Activated CD4-positive, alpha-beta T cell treated with anti-CD3 and anti-CD28 coated beads, Interleukin-2, amount 50 U/mL, for 16 hours (primary cell): ENCODE measurements at regions not wholly inside any gene's neighbourhood (a gene's known extent, or its start where the extent isn't known, plus 50 kb on each side); places are given as distances from the start of the nearest gene placed in this dataset.

Source experiments
- DNase-seq: peaks from one replicate; pipeline ENCODE4 v3.0.0-alpha.2; 2020

DNA sequence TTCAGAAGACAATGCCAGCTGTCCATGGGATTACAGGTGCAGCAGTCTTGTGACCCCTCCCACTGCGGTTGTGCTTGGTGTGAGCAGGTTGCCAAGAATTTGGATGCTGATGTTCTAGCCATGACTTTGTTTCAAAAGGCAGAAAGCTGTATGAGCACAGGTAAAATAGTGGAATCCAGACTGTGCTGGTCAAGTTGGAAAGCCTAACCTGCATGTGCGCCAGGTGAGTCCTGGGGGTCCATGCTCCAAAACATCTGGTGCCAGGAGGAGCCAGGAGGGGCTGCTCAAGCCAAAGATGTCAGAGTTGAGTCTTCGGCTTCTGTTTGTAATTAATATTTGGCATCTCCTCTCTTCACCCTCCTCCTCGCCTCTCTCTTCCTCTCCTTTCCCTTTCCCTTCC lies 330.1 kb downstream of the MYCN start:
- DNase-seq, result no peak

DNA sequence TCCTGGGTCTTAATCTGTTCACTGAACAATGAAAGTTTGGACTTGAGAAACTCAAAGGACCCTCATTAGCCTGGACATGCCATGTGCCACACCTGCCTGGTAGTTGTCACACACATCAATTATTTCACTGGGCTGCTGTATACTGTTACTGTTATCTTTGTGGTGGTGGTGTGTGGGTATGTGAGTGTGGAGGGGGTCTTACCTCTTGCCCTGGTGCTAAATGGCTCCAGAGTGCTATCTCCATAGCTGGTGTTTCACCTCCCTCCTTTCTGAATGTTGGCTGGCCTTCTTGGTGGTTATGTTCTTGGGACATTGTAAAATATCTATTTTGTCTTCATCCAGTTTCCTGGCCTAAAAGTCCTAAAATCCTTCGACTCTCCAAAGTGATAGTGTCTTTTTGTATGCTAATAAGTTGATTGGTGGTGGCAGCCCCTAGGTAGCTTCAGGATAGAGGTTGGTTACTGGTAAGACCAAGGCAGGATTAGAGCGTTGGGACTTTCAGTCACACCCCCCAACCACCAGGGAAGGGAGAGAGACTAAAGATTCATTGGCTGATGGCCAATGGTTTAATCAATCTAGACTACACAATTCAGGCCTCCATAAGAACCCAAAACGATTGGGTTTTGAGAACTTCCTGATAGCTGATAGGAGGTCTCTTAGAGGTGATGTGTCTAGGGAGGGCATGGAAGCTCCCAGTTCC lies 328.1 kb downstream of the MYCN start:
- no peak for DNase-seq

- no peak for DNase-seq
Measured at GRCh38 chr2:16266571-16266970, 326.2 kb downstream of the MYCN start.

- no peak for DNase-seq
Measured at GRCh38 chr2:16264931-16265540, 324.7 kb downstream of the MYCN start.

GRCh38 chr2:16264491-16264890 lies 324.1 kb downstream of the MYCN start:
- no peak for DNase-seq

DNA sequence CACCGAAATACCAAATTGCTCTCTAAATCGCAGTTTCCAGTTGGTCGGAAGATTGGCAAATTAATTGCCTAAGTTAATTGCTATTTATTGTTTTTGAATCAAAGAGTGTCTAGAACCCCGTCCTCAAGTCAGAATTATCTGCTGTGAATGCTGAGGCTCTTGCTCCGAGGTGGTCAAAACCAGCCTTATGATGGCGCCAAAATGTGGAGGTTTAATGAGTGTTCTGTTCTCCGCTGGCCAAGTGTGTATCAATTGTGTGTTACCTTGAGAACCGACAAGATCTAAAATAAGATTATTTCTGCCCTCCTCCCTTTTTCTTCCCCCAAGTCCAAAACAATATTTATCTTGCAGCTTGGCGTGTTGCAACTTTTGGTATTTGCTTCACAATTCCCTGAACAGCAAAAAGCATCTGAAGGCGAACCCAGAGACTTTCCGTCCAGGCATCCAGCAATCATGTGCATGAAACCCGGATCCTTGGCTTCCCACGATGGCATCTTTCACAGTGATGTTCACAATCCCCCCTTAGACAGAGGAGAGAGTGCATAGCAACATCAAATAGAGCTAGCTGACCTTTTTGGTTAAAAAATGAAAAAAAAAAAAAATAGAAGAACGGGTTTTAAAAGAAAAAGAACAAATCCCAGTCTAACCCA lies 323.0 kb downstream of the MYCN start:
- DNase-seq, result no peak

GRCh38 chr2:16262526-16263178 lies 322.3 kb downstream of the MYCN start:
- no peak for DNase-seq

- no peak for DNase-seq
Measured at GRCh38 chr2:16261791-16262190, 321.4 kb downstream of the MYCN start.

DNA sequence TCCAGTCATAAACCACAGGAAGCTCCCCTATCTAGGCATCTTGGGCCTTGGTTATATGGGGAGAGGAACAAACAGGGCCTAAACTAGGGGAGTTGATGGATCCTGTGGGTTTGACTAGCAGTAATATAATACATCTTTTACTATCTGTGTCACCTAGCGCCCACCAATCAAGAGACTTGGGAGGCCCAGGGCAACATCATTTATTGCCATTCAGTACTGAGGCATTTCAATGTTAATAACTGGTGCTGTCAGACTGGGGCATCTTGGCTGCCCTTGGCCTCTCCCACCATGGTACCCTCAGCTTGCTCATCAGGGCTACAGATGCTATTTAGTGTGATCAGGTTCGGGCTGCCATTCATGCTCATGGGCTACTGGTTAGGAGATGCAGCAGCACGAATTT lies 320.7 kb downstream of the MYCN start:
- DNase-seq, result no peak

- no peak for DNase-seq
Measured at GRCh38 chr2:16260041-16260830, 319.9 kb downstream of the MYCN start.

DNA sequence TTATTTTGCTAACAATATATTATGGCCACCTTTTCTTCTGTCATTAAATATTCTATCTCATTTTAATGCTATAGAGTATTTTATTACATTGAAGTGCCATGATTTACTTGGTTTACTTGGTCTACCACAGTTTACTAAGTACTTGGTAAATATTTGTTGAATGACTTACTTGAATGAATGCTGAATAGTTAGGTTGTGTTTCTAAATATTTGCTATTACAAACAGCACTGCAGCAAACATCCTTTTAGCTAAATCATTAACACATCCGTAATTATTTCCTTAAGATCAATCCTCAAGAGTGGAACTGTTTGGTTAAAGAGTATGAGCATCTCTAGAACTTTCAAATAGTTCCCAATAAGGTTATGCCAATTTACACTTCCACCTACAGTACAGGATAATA lies 318.7 kb downstream of the MYCN start:
- no peak for DNase-seq

DNA sequence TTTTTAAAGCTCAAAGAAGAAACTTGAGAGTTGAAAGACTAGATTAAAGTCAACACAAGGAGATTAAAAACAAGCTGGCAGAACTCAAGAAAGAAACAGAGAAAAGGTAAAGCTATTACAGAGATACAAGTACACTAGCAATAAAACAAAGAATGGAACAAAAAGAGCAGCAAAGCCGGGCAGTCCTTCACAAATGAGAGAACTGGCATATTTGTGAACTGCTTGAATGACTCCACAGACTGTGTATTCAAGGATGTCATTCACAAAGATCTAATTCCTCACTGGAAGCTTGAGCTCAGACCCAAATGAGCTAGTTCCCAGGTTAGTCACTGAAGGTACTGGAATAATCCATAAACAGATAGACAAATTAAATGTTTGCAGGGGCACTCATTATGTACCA lies 318.0 kb downstream of the MYCN start:
- no peak for DNase-seq

DNA sequence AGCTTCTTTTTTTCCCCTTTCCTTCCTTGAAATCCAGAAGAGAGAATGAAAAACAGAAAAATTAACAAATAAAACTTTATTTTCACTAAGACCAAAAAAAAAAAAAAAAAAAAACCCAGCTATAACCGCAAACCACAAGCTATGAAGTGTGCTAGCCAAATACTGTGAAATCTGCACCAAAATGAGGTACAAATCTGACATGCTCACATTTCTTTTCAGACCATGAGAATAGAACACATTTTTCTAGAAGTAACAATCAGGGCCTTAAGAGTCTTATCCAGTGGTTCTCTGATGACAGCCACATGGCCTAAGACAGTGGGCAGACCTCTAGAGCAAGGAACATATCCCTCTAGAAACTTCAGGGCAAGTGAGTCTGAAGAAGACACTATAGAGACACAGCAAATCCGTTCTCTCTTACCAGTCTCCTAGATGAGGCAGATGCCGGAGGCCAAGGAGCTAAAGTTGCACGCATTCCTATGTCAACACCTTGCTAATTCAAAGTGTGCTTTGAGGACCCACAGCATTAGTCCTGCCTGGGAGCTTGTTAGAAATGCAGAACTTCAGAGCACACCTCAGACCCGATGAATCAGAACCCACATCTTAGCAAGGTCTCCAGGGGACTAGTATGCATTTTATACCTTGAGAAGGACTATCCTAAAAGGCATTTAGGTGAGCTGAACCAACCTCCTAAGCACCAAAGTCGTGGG lies 317.1 kb downstream of the MYCN start:
- DNase-seq, result no peak

- no peak for DNase-seq
Measured at GRCh38 chr2:16256601-16257321, 316.4 kb downstream of the MYCN start.

DNA sequence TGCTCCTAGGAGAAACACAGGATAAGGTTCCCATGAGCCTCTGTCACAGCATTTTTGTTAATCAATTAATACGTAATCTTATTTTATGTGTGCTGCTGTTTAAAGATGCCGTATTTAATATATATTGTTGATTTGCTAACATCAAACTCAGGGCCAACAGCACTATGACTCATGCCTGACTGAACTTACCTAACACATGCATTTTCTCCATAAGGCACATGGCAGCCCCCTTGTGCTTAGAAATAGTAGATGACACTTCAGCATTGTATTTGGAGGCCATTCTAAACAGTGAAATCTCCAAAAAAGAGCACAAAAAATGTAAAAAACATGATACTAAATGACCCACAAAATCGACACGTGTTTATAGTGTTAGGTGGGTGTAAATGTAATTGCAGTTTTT lies 314.8 kb downstream of the MYCN start:
- DNase-seq, result no peak

DNA sequence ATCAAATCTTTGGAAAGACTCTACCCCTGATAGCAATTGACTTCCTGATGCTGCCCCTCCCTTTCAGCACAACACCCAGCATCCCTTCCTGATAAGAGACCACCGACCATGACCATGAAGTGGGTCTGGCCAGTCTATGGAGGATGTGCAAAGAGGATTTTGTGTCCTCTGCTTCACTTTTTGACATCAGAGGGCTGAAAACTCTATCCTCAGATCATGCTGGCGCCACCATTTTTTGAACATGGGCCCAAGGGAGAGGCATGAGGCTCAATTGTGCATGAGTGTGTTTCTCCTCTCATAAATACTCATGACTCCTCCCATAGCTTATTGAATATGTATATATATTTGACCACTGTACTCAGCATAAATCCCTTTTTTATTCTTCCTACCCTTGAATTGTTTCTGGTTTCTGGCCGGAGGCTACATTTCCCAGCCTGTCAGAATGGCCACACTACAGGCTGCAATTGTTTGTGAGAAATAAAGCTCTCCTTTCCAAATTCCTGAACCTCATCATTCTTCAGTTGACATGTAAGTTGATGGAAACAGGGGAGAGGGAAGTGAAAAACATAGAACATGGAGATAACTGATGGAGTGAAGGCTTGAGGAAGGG lies 314.1 kb downstream of the MYCN start:
- DNase-seq, result no peak

GRCh38 chr2:16253291-16253690 lies 312.9 kb downstream of the MYCN start:
- DNase-seq, result no peak

DNA sequence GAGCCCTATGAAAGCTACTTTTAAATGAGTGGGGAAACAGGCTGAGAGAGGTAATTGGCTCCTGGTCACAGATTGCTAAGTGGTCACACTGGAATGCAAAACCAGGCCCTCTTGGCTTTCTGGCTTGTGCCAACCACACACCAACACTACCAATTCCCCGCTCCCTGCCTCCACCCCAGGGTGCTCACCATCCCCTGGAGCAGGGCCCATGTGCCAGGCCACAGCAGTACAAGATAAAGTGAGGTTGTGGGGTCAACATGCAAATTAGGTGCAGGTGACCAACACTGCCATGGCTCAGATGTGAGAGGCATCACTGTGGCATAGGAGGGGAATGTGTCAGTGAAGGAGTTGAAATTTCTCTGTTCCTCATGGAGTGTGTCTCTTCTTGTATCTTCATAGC lies 312.5 kb downstream of the MYCN start:
- DNase-seq, result no peak

- no peak for DNase-seq
Measured at GRCh38 chr2:16252251-16252650, 311.9 kb downstream of the MYCN start.

DNA sequence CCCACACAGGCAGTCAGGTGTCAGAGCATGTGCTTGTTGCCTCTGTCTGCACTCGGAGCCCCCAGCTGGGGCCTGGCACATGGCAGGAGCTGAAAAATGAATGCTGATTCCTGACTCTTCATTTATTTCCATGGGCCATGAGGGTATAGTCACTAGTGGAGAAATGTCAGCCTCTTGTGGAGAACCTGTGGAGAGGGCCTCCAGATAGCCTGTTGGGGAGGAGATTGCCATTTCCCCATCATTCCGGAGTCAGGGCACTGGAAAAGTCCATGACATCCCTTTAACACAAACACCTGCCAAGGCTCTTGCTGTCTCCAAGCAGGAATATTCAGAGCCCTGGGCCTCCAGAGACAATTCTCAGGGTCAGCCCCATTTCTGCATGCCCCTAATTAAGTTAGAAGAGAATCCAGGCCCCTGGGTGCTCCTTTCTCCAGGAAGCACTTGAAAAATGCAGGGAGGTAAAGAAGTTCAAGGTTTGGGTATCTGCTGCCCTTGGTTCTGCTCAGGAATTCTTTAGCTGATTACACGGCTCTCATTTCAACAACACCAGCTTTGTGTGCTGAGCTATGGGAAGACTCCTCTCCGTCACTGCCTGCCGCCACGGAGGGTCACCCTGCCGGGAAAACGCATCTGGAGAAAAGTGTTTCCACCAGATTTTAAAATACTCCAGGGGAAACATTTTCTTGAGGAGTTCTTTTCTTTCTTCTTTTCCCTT lies 311.3 kb downstream of the MYCN start:
- DNase-seq, result no peak

DNA sequence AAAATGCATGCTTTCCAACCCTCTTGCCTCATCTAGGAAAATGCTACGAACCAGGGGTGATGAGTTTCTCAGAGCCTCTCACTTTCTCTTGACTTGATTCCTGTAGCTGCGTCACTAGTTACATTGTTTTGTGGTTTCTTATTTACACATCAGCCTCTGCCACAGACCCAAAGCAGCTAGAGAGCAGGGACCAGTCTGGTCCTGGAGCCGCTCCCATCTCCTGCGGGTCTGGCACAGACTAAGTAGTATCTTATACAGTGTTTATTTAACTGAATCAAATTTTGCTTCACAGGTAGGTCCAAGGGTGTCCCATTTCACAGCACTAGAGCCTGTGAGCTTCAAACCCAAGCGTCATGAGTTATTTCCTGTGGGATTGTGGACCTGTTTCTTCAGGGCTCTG lies 310.5 kb downstream of the MYCN start:
- DNase-seq, result no peak
